ENCODE measurements at regions not wholly inside any gene's neighbourhood (a gene's known extent, or its start where the extent isn't known, plus 50 kb on each side); places are given as distances from the start of the nearest gene placed in this dataset.

DNA sequence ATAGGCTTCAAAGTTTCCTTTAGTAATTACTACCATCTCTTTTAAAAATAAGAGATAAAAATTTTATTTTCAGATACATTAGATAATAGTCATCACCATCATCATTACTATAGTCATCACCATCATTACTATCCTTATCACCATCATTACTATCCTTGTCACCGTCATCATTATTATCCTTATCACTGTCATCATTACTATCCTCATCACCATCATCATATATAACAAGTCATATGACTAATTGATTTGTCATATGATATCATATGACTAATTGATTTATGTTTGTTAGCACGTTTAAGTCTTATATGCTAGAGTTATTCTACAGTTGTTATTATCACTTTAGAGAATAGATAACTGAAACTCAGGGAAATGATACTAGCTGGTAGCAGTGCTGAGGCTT is 382.1 kb upstream of the CDH18 start:
- DNase-seq (ENCODE audit: insufficient read length, low spot score), result no peak
- TF ChIP-seq POLR2A (IDR thresholded peaks at IDR 0.05; ENCODE audit: low read depth, low read length), result no peak
- no peak for FAIRE-seq

DNA sequence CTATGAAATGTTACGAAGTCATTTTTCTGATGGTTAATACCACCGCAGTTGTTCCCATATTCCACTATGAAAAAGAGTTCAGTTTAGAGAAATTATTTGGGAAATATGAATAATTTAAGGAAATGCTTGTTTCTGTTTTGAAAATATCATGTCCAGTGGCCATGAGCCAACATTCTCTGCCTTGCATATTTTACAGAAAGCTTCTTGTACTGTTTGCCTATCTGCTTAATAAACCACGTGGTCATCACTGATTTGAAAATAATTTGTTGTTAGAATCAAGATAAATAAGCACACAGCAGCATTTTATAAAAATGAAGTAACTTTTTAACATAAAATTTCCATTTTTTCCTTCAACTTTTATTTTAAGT is 381.5 kb upstream of the CDH18 start:
- DNase-seq (ENCODE audit: insufficient read length, low spot score), result no peak
- no peak for TF ChIP-seq POLR2A (IDR thresholded peaks at IDR 0.05; ENCODE audit: low read depth, low read length)
- FAIRE-seq, result no peak

DNA sequence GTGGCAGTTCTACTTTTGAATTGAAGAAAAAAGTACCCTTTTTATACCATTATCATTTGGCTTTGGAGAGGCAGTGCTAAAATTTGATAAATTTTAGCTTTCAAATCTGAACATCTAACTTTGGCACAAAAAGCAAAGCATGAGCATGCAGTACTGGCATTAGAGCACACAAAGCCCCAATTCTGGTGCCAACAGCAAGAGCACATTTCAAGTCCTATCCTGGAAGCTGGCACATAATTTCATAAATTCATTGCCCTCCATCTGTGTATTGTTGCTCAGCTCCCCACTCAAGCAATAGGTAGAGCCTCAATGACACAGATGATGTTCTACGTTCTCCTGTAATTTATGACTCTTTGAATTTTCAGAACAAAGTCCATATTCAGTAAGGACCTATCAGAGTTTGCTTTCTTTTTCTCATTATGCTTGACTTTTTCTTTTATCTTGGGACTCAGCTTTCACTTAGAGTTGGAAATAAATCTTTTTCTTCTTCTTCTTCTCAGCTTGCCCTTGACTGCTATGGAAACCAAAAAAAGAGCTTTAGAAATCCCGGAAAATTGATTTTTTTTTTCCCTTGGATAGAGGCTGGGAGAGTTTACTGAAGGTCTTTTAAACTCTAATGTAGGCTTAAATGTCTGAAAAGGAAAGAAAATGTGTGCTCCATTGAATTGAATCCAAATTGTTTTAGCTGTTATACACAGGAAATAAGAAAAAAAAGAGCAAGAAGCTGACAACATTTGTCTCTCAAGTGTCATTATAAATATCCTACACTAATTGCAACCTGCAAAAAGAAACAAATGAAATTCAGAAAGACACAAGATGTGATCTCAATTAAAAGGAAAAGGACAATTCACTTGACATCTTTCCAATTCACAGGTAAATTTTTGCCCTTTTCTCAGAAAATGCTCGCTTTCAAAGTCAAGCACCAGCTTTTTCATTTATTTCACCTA is 380.8 kb upstream of the CDH18 start:
- no peak for FAIRE-seq
- TF ChIP-seq POLR2A (IDR thresholded peaks at IDR 0.05; ENCODE audit: low read depth, low read length), result no peak
- DNase-seq (ENCODE audit: insufficient read length, low spot score), result no peak

DNA sequence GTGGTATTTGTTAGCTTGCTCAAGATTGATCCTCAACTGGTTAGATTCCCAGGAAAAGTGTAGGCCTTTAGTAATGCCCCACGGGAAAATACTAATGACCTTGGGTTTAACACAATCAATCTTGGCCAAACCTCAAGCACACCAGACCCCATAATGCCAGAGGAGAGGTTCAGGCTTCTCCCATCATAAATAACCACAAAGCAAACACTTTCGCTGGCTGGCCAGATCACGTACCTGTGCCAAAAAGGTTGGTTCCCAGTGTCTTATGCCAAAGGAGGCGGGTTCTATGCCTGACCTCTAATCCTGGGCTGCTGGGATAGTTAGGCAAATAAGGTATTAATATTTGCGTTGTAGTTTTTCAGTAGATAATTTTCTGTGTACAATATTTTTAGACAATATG is 379.2 kb upstream of the CDH18 start:
- no peak for TF ChIP-seq POLR2A (IDR thresholded peaks at IDR 0.05; ENCODE audit: low read depth, low read length)
- no peak for DNase-seq (ENCODE audit: insufficient read length, low spot score)
- FAIRE-seq, result no peak

DNA sequence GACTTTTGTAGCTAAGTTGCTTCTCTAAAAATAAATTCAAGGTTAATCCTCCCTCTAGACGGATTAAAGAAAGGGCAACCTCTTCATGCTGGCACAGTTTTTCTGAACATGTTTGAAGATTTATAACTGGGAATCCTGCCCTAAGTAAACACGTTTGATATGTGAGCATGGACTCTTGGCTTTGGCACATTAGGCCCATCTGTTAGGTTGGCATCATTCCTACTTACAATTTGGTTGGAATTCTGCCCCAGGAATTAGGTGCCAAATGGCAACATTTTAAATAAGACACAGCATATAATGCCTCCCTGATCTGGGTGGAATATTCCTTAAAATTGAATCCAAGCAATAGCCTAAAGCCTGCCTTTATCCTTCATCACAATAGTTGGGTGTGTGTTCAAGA is 372.3 kb upstream of the CDH18 start:
- FAIRE-seq (peak; percentile 38), DNase-seq (ENCODE audit: insufficient read length, low spot score) (no peak)
- TF ChIP-seq POLR2A (IDR thresholded peaks at IDR 0.05; ENCODE audit: low read depth, low read length), result no peak

DNA sequence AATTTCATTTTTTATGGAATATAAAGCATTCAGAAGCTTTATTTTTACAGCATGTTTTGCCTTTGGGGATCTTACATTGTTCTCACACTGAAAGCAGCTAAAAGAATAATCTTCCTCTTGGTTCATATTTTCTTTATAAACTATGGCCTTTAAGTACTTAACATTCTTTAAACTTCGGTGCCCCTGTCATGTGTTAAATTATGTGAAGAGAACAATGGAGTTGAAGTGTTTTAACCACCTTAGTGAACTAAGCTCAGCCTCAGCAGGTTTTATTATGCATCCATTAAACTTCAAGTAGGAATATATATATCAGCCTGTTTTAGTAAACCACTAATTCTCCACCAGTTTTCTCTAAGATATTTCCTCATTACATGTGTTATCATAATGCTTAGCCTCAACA is 371.4 kb upstream of the CDH18 start:
- no peak for TF ChIP-seq POLR2A (IDR thresholded peaks at IDR 0.05; ENCODE audit: low read depth, low read length)
- no peak for DNase-seq (ENCODE audit: insufficient read length, low spot score)
- no peak for FAIRE-seq

DNA sequence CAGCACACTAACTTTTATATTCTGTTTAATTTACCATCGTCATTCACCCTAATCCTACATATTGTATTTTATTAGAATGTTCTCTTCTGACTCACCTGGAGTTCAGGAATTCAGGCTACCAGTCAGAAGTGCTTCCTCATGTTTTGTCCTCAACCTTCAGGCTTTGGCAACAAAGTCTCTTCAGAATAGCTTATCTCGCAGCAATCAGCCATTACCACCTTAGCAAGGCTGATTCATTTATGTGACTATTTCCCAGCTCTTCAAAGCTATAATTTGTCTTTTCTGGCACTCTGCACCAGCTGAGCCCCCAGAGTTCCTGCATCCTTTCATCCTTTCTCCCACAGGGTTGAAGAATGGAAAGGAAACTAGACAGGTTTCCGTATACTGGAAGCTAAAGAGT is 365.5 kb upstream of the CDH18 start:
- no peak for DNase-seq (ENCODE audit: insufficient read length, low spot score)
- FAIRE-seq, result peak; percentile 48
- no peak for TF ChIP-seq POLR2A (IDR thresholded peaks at IDR 0.05; ENCODE audit: low read depth, low read length)

DNA sequence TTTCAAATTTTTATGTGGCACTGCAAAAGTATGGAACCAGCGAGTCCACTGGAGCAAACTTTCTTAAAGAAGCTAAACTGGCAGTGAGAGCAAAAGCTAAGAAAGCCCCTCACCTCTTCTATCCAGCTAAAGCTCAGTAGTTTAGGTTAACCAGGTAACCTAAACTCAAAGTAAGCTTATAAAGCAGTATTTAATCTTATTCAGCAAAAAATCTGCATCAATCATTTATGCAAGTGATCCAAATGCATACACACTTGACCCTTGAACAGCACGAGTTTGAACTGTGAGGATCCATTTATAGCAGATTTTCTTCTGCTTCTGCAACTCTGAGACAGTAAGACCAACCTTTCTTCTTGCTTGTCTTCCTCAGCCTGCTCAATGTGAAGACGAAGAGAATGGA is 363.8 kb upstream of the CDH18 start:
- FAIRE-seq, result peak; percentile 27
- no peak for DNase-seq (ENCODE audit: insufficient read length, low spot score)
- no peak for TF ChIP-seq POLR2A (IDR thresholded peaks at IDR 0.05; ENCODE audit: low read depth, low read length)

DNA sequence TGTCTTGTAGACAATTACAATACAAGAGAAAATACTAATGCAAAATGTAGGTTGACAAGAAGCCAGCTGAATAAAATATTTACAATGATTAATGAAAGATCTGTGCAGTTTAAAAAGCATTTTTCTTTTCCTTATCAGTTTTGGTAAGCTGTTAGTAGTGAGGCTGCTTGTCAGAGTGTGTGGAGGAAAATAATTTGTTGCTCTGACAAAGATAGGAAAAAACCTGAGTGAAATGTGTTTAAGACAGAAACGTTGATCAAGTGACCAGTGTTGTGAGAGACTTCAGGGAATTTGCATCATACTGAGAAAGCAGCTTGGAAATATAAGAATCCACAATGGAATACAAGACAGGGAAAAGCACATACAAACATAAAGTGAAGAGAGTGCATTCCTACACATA is 360.3 kb upstream of the CDH18 start:
- DNase-seq (ENCODE audit: insufficient read length, low spot score), result no peak
- FAIRE-seq, result peak; percentile 30
- no peak for TF ChIP-seq POLR2A (IDR thresholded peaks at IDR 0.05; ENCODE audit: low read depth, low read length)

DNA sequence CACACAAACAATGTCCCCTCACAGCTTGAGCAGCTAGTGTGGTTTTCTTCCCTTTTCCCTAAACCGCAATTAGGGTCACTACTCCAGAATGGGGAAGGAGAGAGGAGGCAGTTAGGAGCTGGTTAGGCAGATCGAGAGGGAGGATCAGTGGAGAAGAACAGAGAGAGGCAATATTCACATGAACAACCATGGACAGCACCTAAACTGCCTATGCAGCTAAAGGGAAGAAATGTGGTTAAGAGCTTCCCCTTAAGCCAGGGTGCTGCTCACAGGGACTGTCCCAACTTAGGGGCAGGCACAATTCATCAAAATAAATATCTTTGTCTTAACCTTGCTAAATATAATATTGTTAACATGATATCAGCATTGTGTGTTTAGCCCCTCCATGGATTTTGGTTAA is 359.3 kb upstream of the CDH18 start:
- no peak for DNase-seq (ENCODE audit: insufficient read length, low spot score)
- no peak for FAIRE-seq
- no peak for TF ChIP-seq POLR2A (IDR thresholded peaks at IDR 0.05; ENCODE audit: low read depth, low read length)

DNA sequence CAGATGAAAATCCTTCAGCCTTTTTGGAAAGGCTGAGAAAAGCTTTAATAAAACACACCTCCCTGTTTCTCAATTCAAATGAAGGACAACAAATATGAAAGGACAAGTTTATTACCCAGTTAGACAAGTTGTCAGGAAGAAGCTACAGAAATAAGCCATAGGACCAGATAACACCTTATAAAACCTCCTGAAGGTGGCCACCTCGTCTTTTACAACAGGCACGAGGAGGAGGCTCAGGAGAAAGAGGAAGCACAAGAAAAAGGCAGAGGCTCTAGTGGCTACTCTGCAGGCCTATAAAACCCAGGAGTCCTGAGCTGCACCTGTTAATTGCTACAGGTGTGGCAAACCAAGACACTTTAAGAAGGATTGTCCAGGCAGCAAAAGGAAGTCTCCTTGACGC is 352.1 kb upstream of the CDH18 start:
- FAIRE-seq, result no peak
- TF ChIP-seq POLR2A (IDR thresholded peaks at IDR 0.05; ENCODE audit: low read depth, low read length), result no peak
- DNase-seq (ENCODE audit: insufficient read length, low spot score), result no peak

DNA sequence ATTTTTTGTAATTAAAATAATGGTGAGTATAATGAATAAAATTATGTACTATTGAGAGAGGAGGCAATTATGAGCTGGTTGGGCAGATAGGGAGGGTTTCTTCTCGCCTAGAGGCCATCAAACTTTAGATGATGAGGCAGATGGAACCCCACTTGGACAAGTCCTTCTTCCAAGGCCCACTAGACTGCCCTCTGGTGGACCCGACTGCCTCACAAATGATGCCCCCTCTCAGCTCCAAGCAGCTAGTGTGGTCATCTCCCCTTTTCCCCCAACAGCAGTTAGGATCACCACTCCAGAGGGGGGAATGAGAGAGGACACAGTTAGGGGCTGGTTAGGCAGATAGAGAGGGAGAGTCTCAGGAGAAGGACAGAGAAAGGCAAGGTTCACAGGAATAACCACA is 348.0 kb upstream of the CDH18 start:
- no peak for FAIRE-seq
- no peak for DNase-seq (ENCODE audit: insufficient read length, low spot score)
- no peak for TF ChIP-seq POLR2A (IDR thresholded peaks at IDR 0.05; ENCODE audit: low read depth, low read length)

DNA sequence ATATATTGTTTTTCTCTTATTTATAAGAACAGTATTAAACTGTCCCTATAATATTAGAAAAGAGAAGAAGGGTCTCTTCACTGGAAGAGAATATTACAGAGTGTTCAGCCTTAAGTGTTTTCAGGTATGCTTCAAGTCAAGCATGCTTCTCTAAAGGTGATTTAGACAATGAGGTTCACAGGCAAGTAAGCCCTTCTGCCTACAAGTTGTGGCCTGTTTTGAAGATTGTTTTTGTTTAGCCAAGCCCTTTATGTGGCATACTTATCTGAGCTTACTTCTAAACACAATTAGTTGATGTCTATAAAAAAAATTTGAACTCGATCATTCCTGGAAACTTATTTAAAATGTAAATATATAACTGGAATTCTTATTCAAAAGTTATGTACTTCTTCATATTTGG is 343.8 kb upstream of the CDH18 start:
- no peak for TF ChIP-seq POLR2A (IDR thresholded peaks at IDR 0.05; ENCODE audit: low read depth, low read length)
- DNase-seq (ENCODE audit: insufficient read length, low spot score) (no peak), FAIRE-seq (no peak)

DNA sequence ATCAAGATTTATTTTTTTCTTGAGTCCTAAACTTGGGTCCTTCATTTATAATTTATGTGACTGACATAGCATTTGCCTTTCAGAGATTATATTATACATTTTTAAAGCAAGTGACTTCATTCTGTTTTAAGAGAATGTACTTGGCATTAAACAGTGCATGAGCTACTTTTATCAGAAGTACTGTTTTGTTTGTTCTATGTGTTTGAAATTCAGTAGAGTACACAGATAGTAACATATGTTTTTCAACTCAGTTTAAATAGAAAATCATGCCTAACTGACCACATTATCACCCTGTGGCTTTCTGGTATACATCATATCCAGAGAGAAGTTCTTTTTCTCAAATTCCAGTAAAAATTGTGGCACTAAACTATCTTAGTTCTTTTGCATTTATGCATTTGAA is 335.3 kb upstream of the CDH18 start:
- TF ChIP-seq POLR2A (IDR thresholded peaks at IDR 0.05; ENCODE audit: low read depth, low read length), result no peak
- DNase-seq (ENCODE audit: insufficient read length, low spot score) (no peak), FAIRE-seq (no peak)

DNA sequence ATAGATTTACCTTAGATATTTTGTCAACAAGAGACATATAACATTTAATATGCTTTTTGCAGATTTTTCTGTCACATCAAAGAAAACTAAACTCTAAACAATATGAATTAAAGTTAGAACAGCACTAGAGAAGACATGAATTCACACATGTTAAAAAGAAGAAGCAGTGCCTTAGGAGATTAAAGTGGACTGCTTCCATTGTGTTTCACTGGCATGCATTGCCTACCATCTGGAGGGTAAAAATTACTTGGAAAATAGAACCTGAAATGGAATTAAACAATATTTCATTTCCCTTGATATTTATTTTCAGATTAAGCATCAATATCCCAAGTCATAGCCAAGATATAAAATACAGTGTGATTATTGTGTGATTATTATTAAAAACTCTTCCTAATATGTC is 319.4 kb upstream of the CDH18 start:
- DNase-seq (ENCODE audit: insufficient read length, low spot score) (no peak), FAIRE-seq (no peak)
- no peak for TF ChIP-seq POLR2A (IDR thresholded peaks at IDR 0.05; ENCODE audit: low read depth, low read length)
